Heart right ventricle (tissue), 16 donors: ENCODE measurements at regions not wholly inside any gene's neighbourhood (a gene's known extent, or its start where the extent isn't known, plus 50 kb on each side); places are given as distances from the start of the nearest gene placed in this dataset.

ENCODE experiments used
- ATAC-seq, 8 donors: fragments of 200-7000 bp; cut with Tn5 transposase; one replicate each; pipeline ENCODE4 v1.9.1; 2020; ENCODE audit warnings: mild to moderate bottlenecking in 8 of 8, moderate library complexity in 8 of 8, moderate number of reproducible peaks in 1 of 8
- DNase-seq, 2 donors: peaks; one replicate each; pipeline ENCODE4 v3.0.0-alpha.2; 2020
- H3K27ac ChIP-seq, 10 donors: fragments of 200-600 bp; sonication (generic) in 2 of 10; one replicate each; pipeline versions ENCODE4 v1.5.0 to v1.8.0; 2020 to 2022; ENCODE audit warnings: mild to moderate bottlenecking in 3 of 10
- H3K27me3 ChIP-seq, 7 donors: fragments of 200-600 bp; one replicate each; pipeline ENCODE4 v1.8.0; 2021 to 2022; ENCODE audit warnings: mild to moderate bottlenecking in 2 of 7
- H3K36me3 ChIP-seq, 9 donors: fragments of 200-600 bp; sonication (generic) in 1 of 9; one replicate each; pipeline versions ENCODE4 v1.5.0 to v1.8.0; 2020 to 2022; ENCODE audit warnings: mild to moderate bottlenecking in 2 of 9
- H3K4me1 ChIP-seq, 9 donors: fragments of 200-600 bp; sonication (generic) in 1 of 9; one replicate each; pipeline versions ENCODE4 v1.5.0 to v1.8.0; 2020 to 2022; ENCODE audit warnings: mild to moderate bottlenecking in 4 of 9
- H3K4me3 ChIP-seq, 10 donors: fragments of 200-600 bp; sonication (generic) in 2 of 10; one replicate each; pipeline versions ENCODE4 v1.5.0 to v1.8.0; 2020 to 2022; ENCODE audit warnings: mild to moderate bottlenecking in 7 of 10, moderate library complexity in 2 of 10
- H3K9me3 ChIP-seq, 11 donors: fragments of 200-600 bp in 10 of 11; sonication (generic) in 2 of 11; one replicate each; pipeline versions ENCODE4 v1.5.0 to v1.8.0; 2013 to 2022; ENCODE audit warnings: mild to moderate bottlenecking in 2 of 11, control low read depth in 1 of 11, moderate library complexity in 1 of 11
- WGBS, 2 donors: extraction: QIAGEN DNeasy Blood & Tissue Kit; methylation state at CpG; one replicate each; pipeline ENCODE4 v1.1.7; 2013; ENCODE audit warnings: inconsistent platforms in 1 of 2; 5-methylcytosine and 5-hydroxymethylcytosine counted together
- intact Hi-C, 10 donors: fragments of 100-400 bp; cut with DNase I; formaldehyde crosslinking; loops; one replicate each; pipeline versions ENCODE4 v1.11.1 to v1.14.2; 2022
- TF ChIP-seq, protein P1 (sequence below), 9 donors: fragments of 200-600 bp; sonication (generic) in 2 of 9; IDR thresholded peaks; one replicate each; pipeline versions ENCODE4 v1.5.0 to v1.8.0; 2021 to 2022; ENCODE audit warnings: antibody characterized with exemption in 9 of 9, mild to moderate bottlenecking in 5 of 9, moderate library complexity in 1 of 9
- donor health status: Arrhythmogenic right ventricular cardiomyopathy.
- donor health status: ischemic (EF 13 %, LVEDD 7.1; RV severe dilation, severe dysfunction).
- donor health status: healthy with polysubstance abuse.
- donor health status: DM: no; HTN: yes; CAD: no.
- donor health status: DM: no; HTN: no; CAD: no.
- donor health status: ischemic (EF 25% LVEDD 6.9; RV normal size, moderate dysfunction).
- donor health status: ischemic (EF 25% LVEDD 5.7; RV mildly dilated, moderate dysfunction).
- donor health status: healthy.
- donor health status: DM: yes; HTN: yes; CAD: no.
- donor health status: Ischemic cardiomyopathy.
- donor health status: ischemic (EF 35%, LVEDD 5.7; RV mildly dilated, moderate dysfunction).
- donor health status: nonischemic (EF 11% LVEDD 7.7; RV severe dilation, severe dysfunction).
- donor health status: DM: yes; HTN: yes; CAD: no.
- donor health status: PGD.
- donor health status: ischemic (EF 29% LVEDD 5.4; RV normal size, mild dysfunction).
- donor health status: nonischemic (EF 23%, LVEDD 6.1; RV moderate dilation, normal function).

DNA sequence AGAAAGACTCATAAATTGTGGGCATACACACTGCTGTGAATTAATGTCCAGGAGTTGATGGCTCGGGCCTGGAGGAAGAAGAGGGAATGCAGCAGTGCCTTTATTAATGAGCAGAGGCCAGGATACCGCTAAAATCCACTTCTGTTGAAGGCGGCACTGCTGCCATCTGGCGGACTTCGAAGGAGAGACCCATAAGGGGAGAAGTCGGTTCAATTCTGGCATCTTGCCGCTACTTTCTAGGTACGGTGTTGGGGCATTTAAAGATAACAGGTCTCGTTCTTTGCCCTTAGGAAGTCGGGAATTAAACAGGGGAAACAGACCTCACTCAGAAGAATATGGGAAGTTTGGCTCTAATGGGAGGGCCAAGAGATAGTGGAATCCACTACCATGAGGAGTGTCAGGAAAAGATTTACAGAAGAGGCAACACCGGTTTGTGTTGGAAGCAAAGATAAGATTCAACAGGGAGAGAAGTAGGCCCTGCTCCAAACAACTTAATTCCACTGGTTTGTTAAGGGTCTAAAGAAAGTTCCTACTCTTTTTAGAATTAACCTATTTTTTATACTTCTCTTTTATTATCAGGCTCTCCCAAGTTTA is 133.6 kb upstream of the GIMD1 start:
- Histone ChIP-seq H3K27me3 (peaks cover 0 to 7% (median 0%) of the 10 kb centered on the region in 7 donors), H3K4me3 (no peak overlapping the region), H3K4me1 (peaks cover 0 to 6% (median 0%) of the 10 kb centered on the region in 9 donors), H3K9me3 (no peaks in the 10 kb centered on the region), H3K27ac (no peak overlapping the region), H3K36me3 (no peaks in the 10 kb centered on the region)
- TF ChIP-seq, protein P1, sequence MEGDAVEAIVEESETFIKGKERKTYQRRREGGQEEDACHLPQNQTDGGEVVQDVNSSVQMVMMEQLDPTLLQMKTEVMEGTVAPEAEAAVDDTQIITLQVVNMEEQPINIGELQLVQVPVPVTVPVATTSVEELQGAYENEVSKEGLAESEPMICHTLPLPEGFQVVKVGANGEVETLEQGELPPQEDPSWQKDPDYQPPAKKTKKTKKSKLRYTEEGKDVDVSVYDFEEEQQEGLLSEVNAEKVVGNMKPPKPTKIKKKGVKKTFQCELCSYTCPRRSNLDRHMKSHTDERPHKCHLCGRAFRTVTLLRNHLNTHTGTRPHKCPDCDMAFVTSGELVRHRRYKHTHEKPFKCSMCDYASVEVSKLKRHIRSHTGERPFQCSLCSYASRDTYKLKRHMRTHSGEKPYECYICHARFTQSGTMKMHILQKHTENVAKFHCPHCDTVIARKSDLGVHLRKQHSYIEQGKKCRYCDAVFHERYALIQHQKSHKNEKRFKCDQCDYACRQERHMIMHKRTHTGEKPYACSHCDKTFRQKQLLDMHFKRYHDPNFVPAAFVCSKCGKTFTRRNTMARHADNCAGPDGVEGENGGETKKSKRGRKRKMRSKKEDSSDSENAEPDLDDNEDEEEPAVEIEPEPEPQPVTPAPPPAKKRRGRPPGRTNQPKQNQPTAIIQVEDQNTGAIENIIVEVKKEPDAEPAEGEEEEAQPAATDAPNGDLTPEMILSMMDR (IDR thresholded peaks at IDR 0.05): peak; percentile 29 to 76 (median 65)
- peak; percentile 37 to 42 for DNase-seq
- peak in 1 of 8 donors; percentile 67 for ATAC-seq
- intact Hi-C loops: loop anchor here in 9 of 10 donors (1.0 to 10.0 kb wide), 6 partner anchors 130 to 237 kb away; partner anchors contain the start of gene GIMD1 (in 5 of the 9)
- WGBS, 2 donors: 6 to 7% methylated on average over 11 of the region's 11 CpGs

DNA sequence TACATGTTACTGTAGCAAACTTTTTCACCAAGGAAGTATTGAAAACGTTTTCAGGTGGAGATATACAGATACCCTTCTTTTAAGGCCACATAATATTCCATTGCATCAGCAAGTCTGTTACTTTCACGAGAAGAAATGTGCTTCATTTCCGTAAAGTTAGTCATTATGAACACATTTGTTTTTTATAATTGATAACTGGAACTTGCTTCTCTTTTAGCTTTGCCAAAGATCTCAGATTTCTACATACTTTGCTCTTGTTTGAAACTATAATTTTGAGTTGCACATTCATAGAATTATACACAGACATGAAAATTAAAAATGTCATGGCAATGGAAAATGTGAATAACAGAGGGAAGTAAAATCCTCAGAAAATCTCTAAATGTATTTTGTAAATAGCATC is 128.7 kb upstream of the GIMD1 start:
- 60 to 66% methylated on average over 3 of the region's 3 CpGs for WGBS, 2 donors
- Histone ChIP-seq H3K36me3 (no peaks in the 10 kb centered on the region), H3K4me1 (peaks cover 0 to 4% (median 0%) of the 10 kb centered on the region in 9 donors), H3K9me3 (no peaks in the 10 kb centered on the region), H3K27ac (no peak overlapping the region), H3K4me3 (no peak overlapping the region), H3K27me3 (peaks cover 0 to 7% (median 0%) of the 10 kb centered on the region in 7 donors)
- ATAC-seq (no peak), DNase-seq (no peak)
- intact Hi-C loops: loop anchor here in 2 of 10 donors (5.0 to 10.0 kb wide), 2 partner anchors 232 to 1120 kb away; no protein-coding TSS in a partner anchor
- TF ChIP-seq, protein P1 (IDR thresholded peaks at IDR 0.05): no peak

DNA sequence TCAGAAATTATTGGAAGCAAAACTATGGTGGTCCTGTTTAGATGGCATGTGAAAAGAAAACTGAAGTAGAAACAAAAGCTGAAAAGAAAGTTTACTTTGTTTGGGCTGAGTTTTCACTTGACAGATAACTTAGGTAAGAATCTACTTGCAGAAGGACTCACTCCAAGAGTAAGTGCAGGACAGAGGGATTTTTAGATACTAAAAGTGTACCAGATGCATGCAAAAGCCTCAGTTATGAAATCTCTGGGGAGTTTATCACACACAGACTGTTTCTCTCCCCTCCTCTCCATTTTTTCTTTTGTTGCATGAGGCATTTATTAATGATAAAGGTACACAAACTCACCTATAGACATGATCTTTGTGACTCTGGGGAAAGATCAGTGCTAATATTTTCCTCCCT is 127.5 kb upstream of the GIMD1 start:
- Histone ChIP-seq H3K27me3 (peaks cover 0 to 6% (median 0%) of the 10 kb centered on the region in 7 donors), H3K27ac (no peak overlapping the region), H3K4me3 (no peak overlapping the region), H3K4me1 (no peaks in the 10 kb centered on the region), H3K36me3 (no peaks in the 10 kb centered on the region), H3K9me3 (peaks cover 0 to 3% (median 0%) of the 10 kb centered on the region in 11 donors)
- no peak for ATAC-seq
- TF ChIP-seq, protein P1 (IDR thresholded peaks at IDR 0.05): no peak
- intact Hi-C loops: loop anchor here in 2 of 10 donors (5.0 to 10.0 kb wide), 2 partner anchors 231 to 1119 kb away; no protein-coding TSS in a partner anchor
- DNase-seq: no peak

DNA sequence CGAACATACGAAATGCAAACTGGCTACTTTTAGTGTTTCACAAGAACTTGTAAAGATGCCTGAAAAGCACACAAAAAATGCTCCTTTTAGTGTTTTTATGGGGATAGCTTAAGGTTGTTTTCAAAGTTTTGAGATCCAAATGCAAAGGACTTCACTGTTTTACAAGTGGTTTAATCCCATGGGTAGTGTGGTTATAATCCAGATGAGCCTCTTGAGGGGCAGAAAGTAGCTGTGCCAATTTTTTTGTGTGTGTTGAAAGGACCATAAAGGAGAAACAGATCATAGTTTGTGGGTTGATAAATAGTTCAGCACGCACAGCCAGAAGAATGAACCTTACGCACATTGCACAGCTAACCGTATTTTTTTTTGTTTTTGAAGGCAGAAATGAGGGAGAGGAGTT is 126.9 kb upstream of the GIMD1 start:
- ATAC-seq (no peak), DNase-seq (no peak)
- Histone ChIP-seq H3K9me3 (peaks cover 0 to 3% (median 0%) of the 10 kb centered on the region in 11 donors), H3K27ac (no peak overlapping the region), H3K4me1 (no peaks in the 10 kb centered on the region), H3K27me3 (peaks cover 0 to under 1% (median 0%) of the 10 kb centered on the region in 7 donors), H3K36me3 (no peaks in the 10 kb centered on the region), H3K4me3 (no peak overlapping the region)
- TF ChIP-seq, protein P1 (IDR thresholded peaks at IDR 0.05): no peak
- intact Hi-C loops: loop anchor here in 2 of 10 donors (5.0 to 10.0 kb wide), 2 partner anchors 231 to 1118 kb away; no protein-coding TSS in a partner anchor
- 62 to 68% methylated on average over 5 of the region's 5 CpGs for WGBS, 2 donors
